Heart left ventricle (tissue), 16 donors: ENCODE measurements at regions not wholly inside any gene's neighbourhood (a gene's known extent, or its start where the extent isn't known, plus 50 kb on each side); places are given as distances from the start of the nearest gene placed in this dataset.
A peak's percentile ranks its signal among the peaks of the same experiment; 100 is the strongest.

Source experiments
- ATAC-seq, 4 donors: fragments of 200-7000 bp; cut with Tn5 transposase; one replicate each; pipeline ENCODE4 v1.9.1; 2020 to 2022; ENCODE audit warnings: moderate library complexity in 4 of 4, mild to moderate bottlenecking in 3 of 4, moderate number of reproducible peaks in 1 of 4
- DNase-seq, 5 donors: peaks; one replicate each; pipeline ENCODE4 v3.0.0-alpha.2; 2020
- H3K27ac ChIP-seq, 12 donors: fragments of 200-600 bp; sonication (generic) in 4 of 12; one replicate each; pipeline versions ENCODE4 v1.5.0 to v1.8.0; 2016 to 2022; ENCODE audit warnings: mild to moderate bottlenecking in 2 of 12
- H3K27me3 ChIP-seq, 9 donors: fragments of 200-600 bp; sonication (generic) in 2 of 9; one replicate each; pipeline versions ENCODE4 v1.5.1 to v1.8.0; 2016 to 2022; ENCODE audit warnings: mild to moderate bottlenecking in 3 of 9
- H3K36me3 ChIP-seq, 9 donors: fragments of 200-600 bp; sonication (generic) in 2 of 9; one replicate each; pipeline versions ENCODE4 v1.5.0 to v1.8.0; 2018 to 2022; ENCODE audit warnings: mild to moderate bottlenecking in 2 of 9
- H3K4me1 ChIP-seq, 12 donors: fragments of 200-600 bp; sonication (generic) in 4 of 12; one replicate each; pipeline versions ENCODE4 v1.5.0 to v1.8.0; 2016 to 2022; ENCODE audit warnings: mild to moderate bottlenecking in 3 of 12
- H3K4me3 ChIP-seq, 12 donors: fragments of 200-600 bp; sonication (generic) in 4 of 12; one replicate each; pipeline versions ENCODE4 v1.5.0 to v1.8.0; 2017 to 2022; ENCODE audit warnings: mild to moderate bottlenecking in 9 of 12, moderate library complexity in 4 of 12
- H3K9me3 ChIP-seq, 12 donors: fragments of 200-600 bp; sonication (generic) in 4 of 12; one replicate each; pipeline versions ENCODE4 v1.5.0 to v1.8.0; 2016 to 2022; ENCODE audit warnings: mild to moderate bottlenecking in 1 of 12
- POLR2A ChIP-seq, 2 donors: fragments of 450-650 bp; IDR thresholded peaks; one replicate each; pipeline ENCODE4 v1.6.1; 2017; ENCODE audit warnings: antibody characterized with exemption in 2 of 2, mild to moderate bottlenecking in 2 of 2, moderate library complexity in 2 of 2
- WGBS, 4 donors: extraction: QIAGEN DNeasy Blood & Tissue Kit in 2 of 4; methylation state at CpG; one replicate each; pipeline versions ENCODE4 v1.1.5 to v1.1.7; 2013 to 2018; 5-methylcytosine and 5-hydroxymethylcytosine counted together
- intact Hi-C, 10 donors: fragments of 100-400 bp; cut with DNase I; formaldehyde crosslinking; loops; one replicate each; pipeline versions ENCODE4 v1.11.1 to v1.14.2; 2022
- TF ChIP-seq, protein P1 (sequence below), 12 donors: fragments of 200-600 bp; sonication (generic) in 4 of 12; IDR thresholded peaks; one replicate each; pipeline versions ENCODE4 v1.5.0 to v1.8.0; 2018 to 2022; ENCODE audit warnings: antibody characterized with exemption in 12 of 12, mild to moderate bottlenecking in 5 of 12
- donor health status: ischemic (EF 13 %, LVEDD 7.1; RV severe dilation, severe dysfunction).
- donor health status: healthy with polysubstance abuse.
- donor health status: DM: no; HTN: yes; CAD: no.
- donor health status: DM: no; HTN: no; CAD: no.
- donor health status: ischemic (EF 25% LVEDD 6.9; RV normal size, moderate dysfunction).
- donor health status: ischemic (EF 25% LVEDD 5.7; RV mildly dilated, moderate dysfunction).
- donor health status: healthy.
- donor health status: DM: yes; HTN: yes; CAD: no.
- donor health status: ischemic (EF 35%, LVEDD 5.7; RV mildly dilated, moderate dysfunction).
- donor health status: nonischemic (EF 11% LVEDD 7.7; RV severe dilation, severe dysfunction).
- donor health status: DM: yes; HTN: yes; CAD: no.
- donor health status: PGD.
- donor health status: ischemic (EF 29% LVEDD 5.4; RV normal size, mild dysfunction).
- donor health status: nonischemic (EF 23%, LVEDD 6.1; RV moderate dilation, normal function).

DNA sequence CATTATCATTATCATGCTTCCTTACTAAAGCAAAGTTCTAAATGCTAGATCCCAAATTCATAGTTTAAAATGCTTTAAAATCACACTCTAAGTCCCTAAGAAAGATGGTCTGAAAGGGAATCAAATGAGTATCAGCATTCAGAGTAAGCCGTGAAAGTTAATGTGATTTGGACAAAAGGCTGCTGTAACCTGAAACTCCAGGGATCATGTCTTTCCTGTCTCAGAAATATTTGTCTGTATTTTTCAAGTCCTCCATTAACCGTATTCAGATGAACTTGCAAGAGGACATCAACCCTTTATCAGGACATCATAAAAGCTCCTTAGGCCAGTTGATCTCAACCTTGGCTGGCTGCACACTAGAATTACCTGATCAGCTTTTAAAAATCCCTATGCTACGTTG, 324.3 kb upstream of the PKDCC start:
- WGBS, 4 donors, result 63 to 84% (median 79%) methylated on average over 3 of the region's 3 CpGs
- Histone ChIP-seq H3K4me3 (no peak overlapping the region), H3K27ac (peak overlapping the region in 7 of 12 donors; percentile 3 to 81 (median 67)), H3K9me3 (no peaks in the 10 kb centered on the region), H3K27me3 (no peaks in the 10 kb centered on the region), H3K36me3 (no peaks in the 10 kb centered on the region), H3K4me1 (peaks cover 0 to 42% (median 9%) of the 10 kb centered on the region in 12 donors)
- TF ChIP-seq, protein P1, sequence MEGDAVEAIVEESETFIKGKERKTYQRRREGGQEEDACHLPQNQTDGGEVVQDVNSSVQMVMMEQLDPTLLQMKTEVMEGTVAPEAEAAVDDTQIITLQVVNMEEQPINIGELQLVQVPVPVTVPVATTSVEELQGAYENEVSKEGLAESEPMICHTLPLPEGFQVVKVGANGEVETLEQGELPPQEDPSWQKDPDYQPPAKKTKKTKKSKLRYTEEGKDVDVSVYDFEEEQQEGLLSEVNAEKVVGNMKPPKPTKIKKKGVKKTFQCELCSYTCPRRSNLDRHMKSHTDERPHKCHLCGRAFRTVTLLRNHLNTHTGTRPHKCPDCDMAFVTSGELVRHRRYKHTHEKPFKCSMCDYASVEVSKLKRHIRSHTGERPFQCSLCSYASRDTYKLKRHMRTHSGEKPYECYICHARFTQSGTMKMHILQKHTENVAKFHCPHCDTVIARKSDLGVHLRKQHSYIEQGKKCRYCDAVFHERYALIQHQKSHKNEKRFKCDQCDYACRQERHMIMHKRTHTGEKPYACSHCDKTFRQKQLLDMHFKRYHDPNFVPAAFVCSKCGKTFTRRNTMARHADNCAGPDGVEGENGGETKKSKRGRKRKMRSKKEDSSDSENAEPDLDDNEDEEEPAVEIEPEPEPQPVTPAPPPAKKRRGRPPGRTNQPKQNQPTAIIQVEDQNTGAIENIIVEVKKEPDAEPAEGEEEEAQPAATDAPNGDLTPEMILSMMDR (IDR thresholded peaks at IDR 0.05), result no peak
- TF ChIP-seq POLR2A (IDR thresholded peaks at IDR 0.05), result no peak
- DNase-seq (no peak), ATAC-seq (no peak)
- intact Hi-C loops, result no loop called here

DNA sequence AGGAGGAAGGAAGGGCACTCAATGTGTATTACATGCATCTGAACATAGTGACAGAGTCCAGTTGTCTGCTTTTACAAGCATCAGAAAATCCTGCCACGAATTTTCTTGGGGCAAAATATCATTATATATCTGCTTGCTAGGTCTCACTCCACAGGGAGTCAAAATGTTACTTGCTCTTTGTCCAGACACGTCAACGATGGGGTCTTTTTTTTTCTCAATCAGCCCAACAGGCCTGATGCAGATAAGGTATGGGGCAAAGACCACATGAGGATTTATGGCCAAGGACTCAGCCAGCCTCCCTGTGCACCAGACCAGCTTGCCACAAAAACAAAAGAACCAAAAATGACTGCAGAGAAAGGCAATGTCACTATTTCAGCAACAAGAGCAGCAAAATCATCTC, 323.4 kb upstream of the PKDCC start:
- TF ChIP-seq, protein P1 (IDR thresholded peaks at IDR 0.05), result no peak
- TF ChIP-seq POLR2A (IDR thresholded peaks at IDR 0.05), result no peak
- H3K27ac ChIP-seq, result no peak overlapping the region
- no peak overlapping the region for H3K4me3 ChIP-seq
- no peaks in the 10 kb centered on the region for H3K9me3 ChIP-seq
- peaks cover 0 to 42% (median 9%) of the 10 kb centered on the region in 12 donors for H3K4me1 ChIP-seq
- ATAC-seq (no peak), DNase-seq (no peak)
- 38 to 50% (median 45%) methylated on average over 3 of the region's 3 CpGs for WGBS, 4 donors
- intact Hi-C loops, result no loop called here
- H3K27me3 ChIP-seq, result no peaks in the 10 kb centered on the region
- H3K36me3 ChIP-seq, result no peaks in the 10 kb centered on the region

DNA sequence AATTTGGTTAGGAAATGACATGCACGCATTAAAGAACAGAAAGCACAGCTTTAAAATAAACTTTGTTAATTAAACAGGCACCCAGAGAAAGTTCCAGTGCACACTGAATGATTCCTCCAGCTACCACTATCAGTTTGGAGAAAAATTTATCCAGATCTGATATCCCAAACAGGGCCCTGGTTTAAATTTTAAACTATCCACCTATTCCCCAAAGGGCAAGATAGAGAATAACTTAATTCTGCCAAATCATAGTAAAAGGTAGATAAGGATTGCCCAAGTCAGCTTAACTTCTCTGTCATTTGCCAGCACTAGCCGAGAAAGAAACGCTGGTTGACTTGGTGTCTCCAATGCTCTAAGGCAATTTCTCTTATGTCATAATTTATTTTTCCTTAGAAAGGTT, 321.9 kb upstream of the PKDCC start:
- Histone ChIP-seq H3K9me3 (no peaks in the 10 kb centered on the region), H3K4me1 (peaks cover 0 to 35% (median 7%) of the 10 kb centered on the region in 12 donors), H3K27me3 (no peaks in the 10 kb centered on the region), H3K4me3 (no peak overlapping the region), H3K27ac (no peak overlapping the region), H3K36me3 (no peaks in the 10 kb centered on the region)
- ATAC-seq (no peak), DNase-seq (no peak)
- no peak for TF ChIP-seq POLR2A (IDR thresholded peaks at IDR 0.05)
- TF ChIP-seq, protein P1 (IDR thresholded peaks at IDR 0.05), result no peak
- WGBS, 4 donors, result 92 to 98% (median 95%) methylated on average over 3 of the region's 3 CpGs
- intact Hi-C loops, result no loop called here

DNA sequence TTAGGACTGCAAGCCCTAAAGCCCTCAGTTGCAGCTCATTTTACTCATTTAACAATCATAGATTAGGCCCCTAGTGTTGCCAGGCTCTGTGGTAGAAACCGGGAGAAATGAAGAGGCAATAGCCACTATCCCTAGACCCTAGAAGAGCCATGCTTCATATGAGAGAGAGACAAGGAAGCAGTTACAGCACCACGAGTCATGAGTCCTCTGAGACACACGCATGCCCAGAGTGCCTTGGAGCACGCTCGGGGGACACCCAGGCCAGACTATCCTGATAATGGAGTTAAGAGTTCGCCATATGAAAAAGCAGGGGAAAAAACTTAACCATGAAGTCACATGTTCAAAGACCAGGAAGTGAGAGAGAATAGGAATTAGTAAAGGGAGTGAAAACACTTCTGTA, 321.5 kb upstream of the PKDCC start:
- no peaks in the 10 kb centered on the region for H3K27me3 ChIP-seq
- H3K36me3 ChIP-seq, result no peaks in the 10 kb centered on the region
- TF ChIP-seq, protein P1 (IDR thresholded peaks at IDR 0.05), result no peak
- no peak for TF ChIP-seq POLR2A (IDR thresholded peaks at IDR 0.05)
- peaks cover 0 to 30% (median 6%) of the 10 kb centered on the region in 12 donors for H3K4me1 ChIP-seq
- ATAC-seq (no peak), DNase-seq (no peak)
- no peak overlapping the region for H3K27ac ChIP-seq
- H3K4me3 ChIP-seq, result no peak overlapping the region
- WGBS, 4 donors, result 80 to 87% (median 84%) methylated on average over 6 of the region's 6 CpGs
- intact Hi-C loops, result no loop called here
- H3K9me3 ChIP-seq, result no peaks in the 10 kb centered on the region
